Type B pancreatic cell (in vitro differentiated cells): ENCODE measurements at regions not wholly inside any gene's neighbourhood (a gene's known extent, or its start where the extent isn't known, plus 50 kb on each side); places are given as distances from the start of the nearest gene placed in this dataset.

Experiments
- DNase-seq: peaks from one replicate; pipeline ENCODE4 v3.0.0; 2021; ENCODE audit warnings: mixed read lengths; ENCODE audit not compliant: unreplicated experiment; ENCODE audit errors: extremely low spot score
- H3K27ac Mint-ChIP-seq: 2 replicates; pipeline ENCODE4 v1.8.0; 2021; ENCODE audit warnings: mild to moderate bottlenecking, mixed read lengths
- H3K27me3 Mint-ChIP-seq: 2 replicates; pipeline ENCODE4 v1.8.0; 2021; ENCODE audit warnings: mixed read lengths
- H3K36me3 Mint-ChIP-seq: 2 replicates; pipeline ENCODE4 v1.8.0; 2021; ENCODE audit warnings: mixed read lengths
- H3K4me1 Mint-ChIP-seq: one replicate; pipeline ENCODE4 v1.8.0; 2021; ENCODE audit warnings: mixed read lengths; ENCODE audit not compliant: unreplicated experiment
- H3K4me3 Mint-ChIP-seq: 2 replicates; pipeline ENCODE4 v1.8.0; 2021; ENCODE audit warnings: mild to moderate bottlenecking, mixed read lengths
- H3K9me3 Mint-ChIP-seq: 2 replicates; pipeline ENCODE4 v1.8.0; 2021; ENCODE audit warnings: mixed read lengths
- CTCF ChIP-seq: fragments of 200-600 bp; sonication (generic); conservative IDR thresholded peaks from 2 replicates; pipeline ENCODE4 v1.5.0; 2021; ENCODE audit warnings: antibody characterized with exemption, mild to moderate bottlenecking

- peaks cover 4% of the 10 kb centered on the region for H3K9me3 Mint-ChIP-seq
- H3K36me3 Mint-ChIP-seq = no peaks in the 10 kb centered on the region
- H3K27ac Mint-ChIP-seq = no peak overlapping the region
- no peak for TF ChIP-seq CTCF
- H3K4me1 Mint-ChIP-seq = no peaks in the 10 kb centered on the region
- no peak overlapping the region for H3K4me3 Mint-ChIP-seq
- no peaks in the 10 kb centered on the region for H3K27me3 Mint-ChIP-seq
- DNase-seq = no peak
Observed at GRCh38 chr9:776086-776485, 65.4 kb upstream of the DMRT1 start.

GRCh38 chr9:777978-778377 lies 63.5 kb upstream of the DMRT1 start:
- no peak for TF ChIP-seq CTCF
- DNase-seq = no peak
- Mint-ChIP-seq H3K27ac (no peak overlapping the region), H3K36me3 (no peaks in the 10 kb centered on the region), H3K27me3 (no peaks in the 10 kb centered on the region), H3K4me3 (no peak overlapping the region), H3K9me3 (peaks cover 4% of the 10 kb centered on the region), H3K4me1 (no peaks in the 10 kb centered on the region)

DNA sequence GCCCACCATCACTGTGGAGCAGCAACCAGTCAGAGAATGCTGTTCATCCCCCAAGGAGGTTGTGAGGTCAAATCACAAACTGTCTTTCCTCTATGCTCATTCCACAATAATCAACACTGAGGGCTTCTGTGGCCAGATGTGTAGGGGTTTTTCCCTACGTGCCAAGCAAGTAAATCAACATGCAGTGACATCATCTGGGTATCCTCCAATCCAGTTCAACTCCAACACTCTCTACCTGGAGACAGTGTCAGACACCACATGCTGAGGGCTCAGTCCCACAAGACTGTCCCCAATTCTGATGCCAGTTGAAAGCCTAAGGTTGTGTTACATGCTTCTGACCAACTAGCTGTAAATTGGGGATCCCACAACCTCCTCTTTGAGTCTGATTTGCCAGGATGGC lies 57.3 kb upstream of the DMRT1 start:
- Mint-ChIP-seq H3K4me1 (peaks cover 10% of the 10 kb centered on the region), H3K36me3 (no peaks in the 10 kb centered on the region), H3K4me3 (no peak overlapping the region), H3K9me3 (peaks cover 4% of the 10 kb centered on the region), H3K27me3 (no peaks in the 10 kb centered on the region), H3K27ac (peak overlapping the region; percentile 12)
- DNase-seq = no peak
- TF ChIP-seq CTCF = no peak

DNA sequence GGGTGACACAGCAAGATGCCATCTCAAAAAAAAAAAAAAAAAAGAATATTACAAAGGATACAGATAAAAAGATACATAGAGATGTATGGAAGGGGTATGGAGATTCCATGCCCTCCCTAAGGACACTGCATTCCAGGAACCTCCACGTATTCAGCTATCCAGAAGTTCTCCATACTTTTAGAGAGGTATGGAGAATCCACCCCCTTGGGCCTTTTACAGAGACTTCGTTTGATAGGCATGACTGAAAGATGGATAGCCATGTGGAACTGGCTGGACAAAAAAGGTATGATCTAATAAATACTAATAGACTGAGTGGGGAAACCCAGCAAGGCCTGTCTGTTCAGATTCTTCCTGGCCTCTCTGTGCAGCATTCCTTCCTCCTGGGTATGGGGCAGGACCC lies 56.6 kb upstream of the DMRT1 start:
- no peak for TF ChIP-seq CTCF
- DNase-seq = no peak
- Mint-ChIP-seq H3K4me3 (peak overlapping the region; percentile 70), H3K36me3 (no peaks in the 10 kb centered on the region), H3K27ac (peak overlapping the region; percentile 92), H3K4me1 (peaks cover 10% of the 10 kb centered on the region), H3K9me3 (no peaks in the 10 kb centered on the region), H3K27me3 (no peaks in the 10 kb centered on the region)

- Mint-ChIP-seq H3K36me3 (no peaks in the 10 kb centered on the region), H3K4me1 (peaks cover 10% of the 10 kb centered on the region)
- no peak for DNase-seq
Observed at GRCh38 chr9:785997-786396, 55.5 kb upstream of the DMRT1 start.

More at GRCh38 chr9:785997-786396, 55.5 kb upstream of the DMRT1 start:
- peak overlapping the region; percentile 92 for H3K27ac Mint-ChIP-seq
- H3K27me3 Mint-ChIP-seq = no peaks in the 10 kb centered on the region
- H3K4me3 Mint-ChIP-seq = no peak overlapping the region
- H3K9me3 Mint-ChIP-seq = no peaks in the 10 kb centered on the region
- no peak for TF ChIP-seq CTCF
